ENCODE measurements at regions not wholly inside any gene's neighbourhood (a gene's known extent, or its start where the extent isn't known, plus 50 kb on each side); places are given as distances from the start of the nearest gene placed in this dataset.

- Histone ChIP-seq H3K4me1 (peaks cover 20% of the 10 kb centered on the region), H3K27me3 (no peaks in the 10 kb centered on the region), H3K4me3 (no peak overlapping the region), H3K27ac (no peak overlapping the region), H3K9me3 (no peaks in the 10 kb centered on the region), H3K36me3 (ENCODE audit: low read depth, missing control alignments) (no peaks in the 10 kb centered on the region)
- no peak for DNase-seq
- WGBS, 2 donors, result 55 to 62% methylated on average over 3 of the region's 3 CpGs
- TF ChIP-seq, protein P1, sequence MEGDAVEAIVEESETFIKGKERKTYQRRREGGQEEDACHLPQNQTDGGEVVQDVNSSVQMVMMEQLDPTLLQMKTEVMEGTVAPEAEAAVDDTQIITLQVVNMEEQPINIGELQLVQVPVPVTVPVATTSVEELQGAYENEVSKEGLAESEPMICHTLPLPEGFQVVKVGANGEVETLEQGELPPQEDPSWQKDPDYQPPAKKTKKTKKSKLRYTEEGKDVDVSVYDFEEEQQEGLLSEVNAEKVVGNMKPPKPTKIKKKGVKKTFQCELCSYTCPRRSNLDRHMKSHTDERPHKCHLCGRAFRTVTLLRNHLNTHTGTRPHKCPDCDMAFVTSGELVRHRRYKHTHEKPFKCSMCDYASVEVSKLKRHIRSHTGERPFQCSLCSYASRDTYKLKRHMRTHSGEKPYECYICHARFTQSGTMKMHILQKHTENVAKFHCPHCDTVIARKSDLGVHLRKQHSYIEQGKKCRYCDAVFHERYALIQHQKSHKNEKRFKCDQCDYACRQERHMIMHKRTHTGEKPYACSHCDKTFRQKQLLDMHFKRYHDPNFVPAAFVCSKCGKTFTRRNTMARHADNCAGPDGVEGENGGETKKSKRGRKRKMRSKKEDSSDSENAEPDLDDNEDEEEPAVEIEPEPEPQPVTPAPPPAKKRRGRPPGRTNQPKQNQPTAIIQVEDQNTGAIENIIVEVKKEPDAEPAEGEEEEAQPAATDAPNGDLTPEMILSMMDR (IDR thresholded peaks at IDR 0.05), result no peak
- TF ChIP-seq POLR2A (IDR thresholded peaks at IDR 0.05), result no peak
- intact Hi-C loops (cut with DNase I; ENCODE audit: low total_unique reads), result no loop called here
These were observed 52.9 kb upstream of the HDDC2 start for GRCh38 chr6:125354649-125355048.

- Histone ChIP-seq H3K27ac (peak overlapping the region; percentile 33 to 39), H3K9me3 (no peaks in the 10 kb centered on the region), H3K27me3 (no peaks in the 10 kb centered on the region), H3K36me3 (ENCODE audit: low read depth, missing control alignments) (no peaks in the 10 kb centered on the region), H3K4me1 (peaks cover 23% of the 10 kb centered on the region), H3K4me3 (no peak overlapping the region)
- 67 to 80% methylated on average over 5 of the region's 5 CpGs for WGBS, 2 donors
- DNase-seq, result no peak
- no peak for TF ChIP-seq POLR2A (IDR thresholded peaks at IDR 0.05)
- TF ChIP-seq, protein P1 (IDR thresholded peaks at IDR 0.05), result no peak
- intact Hi-C loops (cut with DNase I; ENCODE audit: low total_unique reads), result no loop called here
These were observed 55.1 kb upstream of the HDDC2 start for GRCh38 chr6:125356884-125357283.

GRCh38 chr6:125357515-125358256 lies 55.9 kb upstream of the HDDC2 start:
- H3K36me3 ChIP-seq (ENCODE audit: low read depth, missing control alignments), result no peaks in the 10 kb centered on the region
- peak overlapping the region; percentile 31 to 52 for H3K27ac ChIP-seq
- H3K4me3 ChIP-seq, result no peak overlapping the region
- intact Hi-C loops (cut with DNase I; ENCODE audit: low total_unique reads), result no loop called here
- no peaks in the 10 kb centered on the region for H3K27me3 ChIP-seq
- peak; percentile 87 for DNase-seq
- TF ChIP-seq, protein P1 (IDR thresholded peaks at IDR 0.05), result no peak
- no peak for TF ChIP-seq POLR2A (IDR thresholded peaks at IDR 0.05)
- 50 to 59% methylated on average over 8 of the region's 8 CpGs for WGBS, 2 donors
- no peaks in the 10 kb centered on the region for H3K9me3 ChIP-seq
- H3K4me1 ChIP-seq, result peaks cover 28% of the 10 kb centered on the region

DNA sequence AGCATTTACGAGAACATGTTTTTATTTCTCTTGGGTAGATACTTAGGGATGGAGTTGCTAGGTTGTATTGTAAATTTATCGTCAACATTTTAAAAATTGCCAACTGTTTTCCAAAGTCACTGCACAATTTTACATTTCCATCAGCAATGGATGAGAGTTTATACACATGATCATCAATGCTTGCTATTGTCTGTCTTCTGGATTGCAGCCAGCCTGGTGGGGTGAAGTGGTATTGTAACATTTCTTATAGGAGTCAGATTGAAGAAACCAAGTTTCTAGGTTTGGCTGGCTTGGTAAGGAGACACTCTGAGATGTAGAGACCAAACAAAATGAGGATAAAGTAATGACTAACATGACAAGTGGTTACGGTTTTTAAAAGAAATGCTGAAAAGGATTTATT lies 57.1 kb upstream of the HDDC2 start:
- peak; percentile 82 for DNase-seq
- H3K4me1 ChIP-seq, result peaks cover 31% of the 10 kb centered on the region
- intact Hi-C loops (cut with DNase I; ENCODE audit: low total_unique reads), result no loop called here
- 72 to 86% methylated on average over 3 of the region's 3 CpGs for WGBS, 2 donors
- peak overlapping the region in 1 of 2 donors; percentile 8 for H3K27ac ChIP-seq
- no peak overlapping the region for H3K4me3 ChIP-seq
- H3K27me3 ChIP-seq, result no peaks in the 10 kb centered on the region
- no peaks in the 10 kb centered on the region for H3K36me3 ChIP-seq (ENCODE audit: low read depth, missing control alignments)
- no peak for TF ChIP-seq POLR2A (IDR thresholded peaks at IDR 0.05)
- TF ChIP-seq, protein P1 (IDR thresholded peaks at IDR 0.05), result peak in 1 of 3 experiments; percentile 18
- no peaks in the 10 kb centered on the region for H3K9me3 ChIP-seq

DNA sequence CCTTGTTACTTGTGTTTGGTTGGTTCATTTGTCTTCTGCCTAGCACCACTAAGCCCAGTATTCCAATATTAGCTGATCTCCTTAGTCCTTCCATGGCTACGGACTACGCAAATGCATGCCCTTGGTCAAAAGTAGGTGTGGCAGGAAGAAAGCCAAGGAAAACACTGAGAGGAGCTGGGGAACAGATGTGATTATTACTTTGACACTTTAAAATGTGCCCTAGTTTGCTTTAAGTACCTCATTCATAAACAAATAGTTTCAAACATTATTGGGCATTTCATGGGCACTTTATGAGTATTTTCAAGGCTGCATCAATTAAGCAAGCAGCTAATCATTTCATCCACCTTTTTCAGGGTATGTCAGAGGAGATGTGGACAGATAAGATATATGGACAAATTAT lies 60.1 kb upstream of the HDDC2 start:
- intact Hi-C loops (cut with DNase I; ENCODE audit: low total_unique reads), result no loop called here
- Histone ChIP-seq H3K9me3 (no peaks in the 10 kb centered on the region), H3K36me3 (ENCODE audit: low read depth, missing control alignments) (no peaks in the 10 kb centered on the region), H3K4me3 (no peak overlapping the region), H3K4me1 (peaks cover 30% of the 10 kb centered on the region), H3K27ac (no peak overlapping the region), H3K27me3 (no peaks in the 10 kb centered on the region)
- WGBS, 2 donors, result 33 to 60% methylated on average over 2 of the region's 2 CpGs
- no peak for DNase-seq
- TF ChIP-seq POLR2A (IDR thresholded peaks at IDR 0.05), result no peak
- TF ChIP-seq, protein P1 (IDR thresholded peaks at IDR 0.05), result no peak
